MG63 (cell line): ENCODE measurements at regions not wholly inside any gene's neighbourhood (a gene's known extent, or its start where the extent isn't known, plus 50 kb on each side); places are given as distances from the start of the nearest gene placed in this dataset.

Source experiments
- DNase-seq: peaks from one replicate; pipeline ENCODE4 v3.0.0-alpha.2; 2020
- H3K27me3 ChIP-seq: fragments of 250-450 bp; sonication (Bioruptor Pico); 2 replicates; pipeline ENCODE4 v1.5.1; 2020; ENCODE audit warnings: mild to moderate bottlenecking, moderate library complexity
- H3K36me3 ChIP-seq: fragments of 250-450 bp; sonication (Bioruptor Pico); 2 replicates; pipeline ENCODE4 v1.5.1; 2020; ENCODE audit warnings: mild to moderate bottlenecking, moderate library complexity
- H3K4me3 ChIP-seq: fragments of 250-450 bp; sonication (Bioruptor Pico); 2 replicates; pipeline ENCODE4 v1.5.1; 2020; ENCODE audit warnings: mild to moderate bottlenecking, moderate library complexity
- H3K9me3 ChIP-seq: fragments of 250-450 bp; sonication (Bioruptor Pico); 2 replicates; pipeline ENCODE4 v1.5.1; 2020; ENCODE audit warnings: mild to moderate bottlenecking, moderate library complexity

- Histone ChIP-seq H3K9me3 (no peaks in the 10 kb centered on the region), H3K27me3 (no peaks in the 10 kb centered on the region), H3K36me3 (no peaks in the 10 kb centered on the region), H3K4me3 (no peak overlapping the region)
- no peak for DNase-seq
Measured at GRCh38 chr15:61549727-61550126, 320.6 kb upstream of the RORA start.

- 0 out of 2 replicates have a peak, but pooled peaks cover 2% of the 10 kb centered on the region for H3K27me3 ChIP-seq
Measured at GRCh38 chr15:61545763-61546162, 316.7 kb upstream of the RORA start.

DNA sequence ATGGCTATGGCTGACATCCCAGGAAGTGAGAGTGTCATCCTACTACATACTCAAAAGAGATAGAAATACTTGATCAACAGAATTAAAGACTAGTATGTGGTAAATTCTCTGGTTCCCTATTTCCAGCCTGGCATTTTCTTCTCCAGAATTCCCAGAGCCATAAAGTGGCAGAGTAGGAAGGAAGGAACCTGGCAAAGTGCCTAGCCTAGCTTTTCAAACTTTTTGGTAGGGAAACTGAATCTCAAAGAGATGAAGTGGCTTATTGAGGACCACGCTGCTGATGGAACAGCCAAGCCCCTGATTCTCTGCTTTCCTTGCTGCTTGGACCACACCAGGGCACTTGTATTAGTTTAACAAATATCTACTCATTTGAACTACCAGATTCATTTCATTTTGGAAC lies 312.4 kb upstream of the RORA start:
- Histone ChIP-seq H3K27me3 (peaks cover 10% of the 10 kb centered on the region), H3K4me3 (no peak overlapping the region), H3K9me3 (no peaks in the 10 kb centered on the region), H3K36me3 (no peaks in the 10 kb centered on the region)
- no peak for DNase-seq

More at GRCh38 chr15:61545763-61546162, 316.7 kb upstream of the RORA start:
- H3K4me3 ChIP-seq = no peak overlapping the region
- DNase-seq = no peak
- no peaks in the 10 kb centered on the region for H3K9me3 ChIP-seq
- no peaks in the 10 kb centered on the region for H3K36me3 ChIP-seq

GRCh38 chr15:61537337-61537736 lies 308.2 kb upstream of the RORA start:
- H3K36me3 ChIP-seq = no peaks in the 10 kb centered on the region
- H3K27me3 ChIP-seq = peaks cover 8% of the 10 kb centered on the region
- DNase-seq = no peak
- H3K9me3 ChIP-seq = no peaks in the 10 kb centered on the region
- H3K4me3 ChIP-seq = no peak overlapping the region

DNA sequence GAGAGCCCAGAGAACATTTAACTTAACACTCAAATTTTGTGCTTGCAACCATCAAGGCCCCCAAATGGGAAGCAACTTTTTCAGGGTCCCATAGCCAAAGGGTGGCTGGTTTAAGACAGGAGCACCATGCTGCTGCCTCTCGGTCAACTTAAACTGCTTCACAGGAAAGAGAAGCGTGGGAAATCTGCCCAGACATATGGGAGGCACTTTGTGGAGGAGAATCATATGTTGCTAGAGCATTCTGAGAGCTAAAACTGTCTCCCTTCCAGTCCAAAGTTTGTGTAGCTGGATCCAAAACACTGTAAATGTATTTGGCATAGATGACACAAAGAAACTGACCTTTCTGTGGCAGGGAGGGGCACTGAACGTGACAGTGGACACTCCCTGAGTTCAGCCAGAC lies 305.9 kb upstream of the RORA start:
- H3K36me3 ChIP-seq = no peaks in the 10 kb centered on the region
- peaks cover 8% of the 10 kb centered on the region for H3K27me3 ChIP-seq
- H3K4me3 ChIP-seq = no peak overlapping the region
- H3K9me3 ChIP-seq = no peaks in the 10 kb centered on the region
- DNase-seq = no peak

- H3K4me3 ChIP-seq = no peak overlapping the region
- no peaks in the 10 kb centered on the region for H3K27me3 ChIP-seq
- DNase-seq = no peak
- no peaks in the 10 kb centered on the region for H3K9me3 ChIP-seq
- no peaks in the 10 kb centered on the region for H3K36me3 ChIP-seq
Measured at GRCh38 chr15:61530769-61531168, 301.7 kb upstream of the RORA start.

DNA sequence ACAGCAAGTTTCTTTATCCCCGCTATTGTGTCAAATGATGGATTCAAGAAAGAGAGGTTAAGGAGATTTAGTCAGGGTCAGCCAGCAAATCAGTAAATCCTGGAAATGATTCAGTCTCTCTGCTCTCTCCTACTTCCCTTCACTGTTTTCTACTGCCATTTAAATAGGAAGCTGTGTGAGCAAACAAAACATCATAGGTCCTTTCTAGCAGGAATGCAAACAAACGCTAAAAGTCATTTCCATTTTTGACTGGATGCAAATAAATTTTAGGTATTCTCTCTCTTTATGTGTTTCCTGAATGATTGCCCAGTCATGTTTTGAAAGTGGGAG lies 299.4 kb upstream of the RORA start:
- Histone ChIP-seq H3K36me3 (no peaks in the 10 kb centered on the region), H3K27me3 (peaks cover 3% of the 10 kb centered on the region; the same call in 1 of the 2 replicates), H3K4me3 (no peak overlapping the region), H3K9me3 (no peaks in the 10 kb centered on the region)
- DNase-seq = no peak

- no peak for DNase-seq
- peaks cover 3% of the 10 kb centered on the region; the same call in 1 of the 2 replicates for H3K27me3 ChIP-seq
- no peak overlapping the region for H3K4me3 ChIP-seq
- no peaks in the 10 kb centered on the region for H3K9me3 ChIP-seq
- no peaks in the 10 kb centered on the region for H3K36me3 ChIP-seq
Measured at GRCh38 chr15:61527836-61528580, 298.9 kb upstream of the RORA start.

- H3K9me3 ChIP-seq = no peaks in the 10 kb centered on the region
- DNase-seq = no peak
- peaks cover 3% of the 10 kb centered on the region; the same call in 1 of the 2 replicates for H3K27me3 ChIP-seq
- no peaks in the 10 kb centered on the region for H3K36me3 ChIP-seq
- H3K4me3 ChIP-seq = no peak overlapping the region
Measured at GRCh38 chr15:61524545-61524944, 295.4 kb upstream of the RORA start.

- Histone ChIP-seq H3K36me3 (no peaks in the 10 kb centered on the region), H3K27me3 (peaks cover 3% of the 10 kb centered on the region; the same call in 1 of the 2 replicates), H3K4me3 (no peak overlapping the region), H3K9me3 (no peaks in the 10 kb centered on the region)
- DNase-seq = no peak
Measured at GRCh38 chr15:61524086-61524485, 295.0 kb upstream of the RORA start.

DNA sequence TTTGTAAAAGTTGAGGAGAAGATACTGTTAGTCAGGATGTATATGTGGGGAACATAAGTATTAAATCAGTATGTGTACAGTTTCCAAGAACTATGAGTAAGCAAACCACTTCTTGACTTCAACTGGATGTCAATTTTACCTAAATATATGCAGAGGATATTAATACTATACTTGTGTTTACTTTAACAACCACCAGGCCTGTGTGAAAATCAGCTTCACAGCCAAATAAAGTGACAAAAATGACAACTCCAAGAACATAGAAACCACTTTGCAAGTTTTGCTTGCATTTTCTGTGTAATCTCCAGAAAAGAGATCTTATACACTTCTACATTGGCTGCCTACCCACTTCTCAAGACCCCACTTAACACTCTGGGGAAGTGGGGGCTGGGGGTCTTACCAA lies 293.3 kb upstream of the RORA start:
- Histone ChIP-seq H3K4me3 (no peak overlapping the region), H3K36me3 (no peaks in the 10 kb centered on the region), H3K27me3 (peaks cover 3% of the 10 kb centered on the region; the same call in 1 of the 2 replicates), H3K9me3 (no peaks in the 10 kb centered on the region)
- no peak for DNase-seq

- H3K9me3 ChIP-seq = no peaks in the 10 kb centered on the region
- no peak for DNase-seq
- H3K36me3 ChIP-seq = no peaks in the 10 kb centered on the region
- H3K4me3 ChIP-seq = no peak overlapping the region
- peaks cover 3% of the 10 kb centered on the region; the same call in 1 of the 2 replicates for H3K27me3 ChIP-seq
Measured at GRCh38 chr15:61521953-61522352, 292.9 kb upstream of the RORA start.

- no peaks in the 10 kb centered on the region for H3K9me3 ChIP-seq
- H3K36me3 ChIP-seq = no peaks in the 10 kb centered on the region
- no peak overlapping the region for H3K4me3 ChIP-seq
- DNase-seq = no peak
- H3K27me3 ChIP-seq = no peaks in the 10 kb centered on the region
Measured at GRCh38 chr15:61519296-61519695, 290.2 kb upstream of the RORA start.

DNA sequence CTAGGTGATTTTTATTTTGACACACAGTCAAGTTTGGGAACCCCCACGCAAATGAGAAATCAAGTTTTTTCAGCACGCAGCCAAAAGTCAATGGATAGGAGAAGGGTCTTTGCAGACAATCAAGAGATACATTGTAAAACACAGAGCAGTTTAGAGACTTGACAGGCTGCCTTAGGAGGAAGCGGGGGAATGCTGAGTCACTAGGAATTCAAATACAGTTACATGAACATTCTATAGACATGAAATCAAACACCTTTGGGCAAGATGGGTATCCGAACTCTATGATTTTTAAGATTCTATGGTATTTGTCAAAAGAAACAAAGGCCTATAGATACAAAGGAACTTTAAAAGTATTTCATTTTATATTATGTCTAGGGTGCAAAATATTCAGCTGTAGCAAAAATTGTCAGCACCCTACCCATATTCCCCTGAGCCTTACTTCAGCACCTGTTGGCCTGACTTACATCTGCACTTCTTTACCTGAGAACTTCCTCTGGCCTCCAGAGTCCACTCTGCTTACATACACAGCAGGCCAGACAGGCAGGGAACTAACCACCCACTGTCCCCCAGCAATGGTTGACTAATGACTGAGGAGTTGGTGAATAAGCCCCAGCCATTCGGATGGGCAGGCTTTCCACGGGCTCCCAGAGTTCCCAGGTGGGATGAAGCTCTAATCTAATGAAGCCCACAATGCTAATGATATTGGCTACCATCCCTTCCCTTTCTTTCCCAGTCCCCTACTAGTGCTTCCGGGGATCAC lies 289.3 kb upstream of the RORA start:
- DNase-seq = peak; percentile 19
- Histone ChIP-seq H3K27me3 (no peaks in the 10 kb centered on the region), H3K9me3 (no peaks in the 10 kb centered on the region), H3K4me3 (no peak overlapping the region), H3K36me3 (no peaks in the 10 kb centered on the region)

- DNase-seq = no peak
- Histone ChIP-seq H3K4me3 (no peak overlapping the region), H3K9me3 (no peaks in the 10 kb centered on the region), H3K36me3 (no peaks in the 10 kb centered on the region), H3K27me3 (no peaks in the 10 kb centered on the region)
Measured at GRCh38 chr15:61517776-61518175, 288.7 kb upstream of the RORA start.

- H3K9me3 ChIP-seq = no peaks in the 10 kb centered on the region
- no peak overlapping the region for H3K4me3 ChIP-seq
- H3K27me3 ChIP-seq = no peaks in the 10 kb centered on the region
- DNase-seq = no peak
- H3K36me3 ChIP-seq = no peaks in the 10 kb centered on the region
Measured at GRCh38 chr15:61517335-61517734, 288.2 kb upstream of the RORA start.

GRCh38 chr15:61511756-61512155 lies 282.7 kb upstream of the RORA start:
- Histone ChIP-seq H3K36me3 (no peaks in the 10 kb centered on the region), H3K4me3 (no peak overlapping the region), H3K9me3 (no peaks in the 10 kb centered on the region), H3K27me3 (no peaks in the 10 kb centered on the region; the same call in 1 of the 2 replicates)
- DNase-seq = no peak

GRCh38 chr15:61511089-61511488 lies 282.0 kb upstream of the RORA start:
- Histone ChIP-seq H3K4me3 (no peak overlapping the region), H3K9me3 (no peaks in the 10 kb centered on the region), H3K36me3 (no peaks in the 10 kb centered on the region), H3K27me3 (no peaks in the 10 kb centered on the region; the same call in 1 of the 2 replicates)
- DNase-seq = no peak
